ENCODE measurements at regions not wholly inside any gene's neighbourhood (a gene's known extent, or its start where the extent isn't known, plus 50 kb on each side); places are given as distances from the start of the nearest gene placed in this dataset.

DNA sequence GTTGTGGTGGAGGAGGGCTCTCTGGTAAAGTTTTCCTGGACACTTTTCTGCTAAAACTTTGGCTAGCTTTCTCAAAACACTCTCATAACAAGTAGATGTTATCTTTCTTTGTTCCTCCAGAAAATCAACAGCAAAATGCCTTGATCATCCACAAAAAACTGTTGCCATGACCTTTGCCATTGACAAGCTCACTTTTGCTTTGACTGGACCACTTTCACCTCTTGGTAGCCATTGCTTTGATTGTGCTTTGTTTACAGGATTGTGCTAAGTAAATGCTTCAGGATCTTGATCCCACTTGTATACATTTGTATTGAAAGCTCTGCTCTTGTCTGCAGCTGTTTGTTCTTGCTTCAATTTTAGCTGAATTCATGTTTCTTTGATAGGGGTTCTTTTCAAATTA, 143.9 kb upstream of the NR3C1 start:
- TF ChIP-seq, protein P1, sequence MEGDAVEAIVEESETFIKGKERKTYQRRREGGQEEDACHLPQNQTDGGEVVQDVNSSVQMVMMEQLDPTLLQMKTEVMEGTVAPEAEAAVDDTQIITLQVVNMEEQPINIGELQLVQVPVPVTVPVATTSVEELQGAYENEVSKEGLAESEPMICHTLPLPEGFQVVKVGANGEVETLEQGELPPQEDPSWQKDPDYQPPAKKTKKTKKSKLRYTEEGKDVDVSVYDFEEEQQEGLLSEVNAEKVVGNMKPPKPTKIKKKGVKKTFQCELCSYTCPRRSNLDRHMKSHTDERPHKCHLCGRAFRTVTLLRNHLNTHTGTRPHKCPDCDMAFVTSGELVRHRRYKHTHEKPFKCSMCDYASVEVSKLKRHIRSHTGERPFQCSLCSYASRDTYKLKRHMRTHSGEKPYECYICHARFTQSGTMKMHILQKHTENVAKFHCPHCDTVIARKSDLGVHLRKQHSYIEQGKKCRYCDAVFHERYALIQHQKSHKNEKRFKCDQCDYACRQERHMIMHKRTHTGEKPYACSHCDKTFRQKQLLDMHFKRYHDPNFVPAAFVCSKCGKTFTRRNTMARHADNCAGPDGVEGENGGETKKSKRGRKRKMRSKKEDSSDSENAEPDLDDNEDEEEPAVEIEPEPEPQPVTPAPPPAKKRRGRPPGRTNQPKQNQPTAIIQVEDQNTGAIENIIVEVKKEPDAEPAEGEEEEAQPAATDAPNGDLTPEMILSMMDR (conservative IDR thresholded peaks at IDR 0.05): no peak
- no peak for TF ChIP-seq EZH2 (IDR thresholded peaks at IDR 0.05; ENCODE audit: low read depth)

All from PC-9 (cell line).